ENCODE measurements at regions not wholly inside any gene's neighbourhood (a gene's known extent, or its start where the extent isn't known, plus 50 kb on each side); places are given as distances from the start of the nearest gene placed in this dataset.

DNA sequence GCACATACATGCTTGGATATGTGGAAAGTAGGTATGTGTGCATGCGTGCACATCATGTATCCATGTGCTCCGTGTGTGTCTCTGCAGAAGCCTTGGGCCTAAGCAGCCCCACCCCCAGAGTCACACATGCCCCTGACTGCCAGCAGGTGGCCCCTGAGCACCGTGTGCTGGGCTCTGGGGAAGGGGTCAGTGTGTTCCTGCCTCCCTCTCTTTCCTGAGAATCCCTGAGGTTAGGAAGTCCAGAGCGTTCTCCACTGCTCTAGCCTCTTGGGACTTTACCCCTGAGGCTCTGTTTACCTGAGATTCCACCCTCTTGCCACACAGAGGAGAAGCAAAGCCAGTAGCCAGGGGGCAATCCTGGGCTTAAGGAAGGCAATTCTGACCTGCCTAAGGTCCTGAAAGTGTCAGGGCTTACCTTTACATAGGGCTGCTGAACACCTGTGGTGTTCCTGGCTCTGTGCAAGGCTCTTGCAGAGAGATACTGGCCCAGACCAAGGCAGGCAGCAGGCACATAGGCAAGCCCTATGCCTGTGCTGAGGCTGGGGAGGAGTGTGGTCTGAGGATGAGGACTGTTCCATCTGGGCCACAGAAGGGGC is 207.3 kb downstream of the TMEM38B start:
- H3K36me3 Mint-ChIP-seq, result no peaks in the 10 kb centered on the region
- H3K9me3 Mint-ChIP-seq, result no peaks in the 10 kb centered on the region
- peaks cover 0 to 6% of the 10 kb centered on the region in 2 experiments for H3K27me3 ChIP-seq (replicated peaks in 1 of 2; ENCODE audit: control insufficient read depth in 2 of 2, extremely low read depth in 1 of 2, insufficient read depth in 2 of 2, low read length in 1 of 2)
- H3K27ac Mint-ChIP-seq, result no peak overlapping the region
- H3K27ac ChIP-seq (ENCODE audit: low read length), result no peak overlapping the region
- no peaks in the 10 kb centered on the region for H3K4me1 ChIP-seq (ENCODE audit: control insufficient read depth in 1 of 2, extremely low read depth in 1 of 2, insufficient read depth in 2 of 2, low read length in 2 of 2)
- no peak overlapping the region for H3K4me3 Mint-ChIP-seq
- ATAC-seq (replicated peaks in 1 of 4) (peak in 1 of 4 experiments; percentile 11), DNase-seq (no peak)
- H3K9me3 ChIP-seq, result no peaks in the 10 kb centered on the region
- ChIA-PET CTCF (no interaction called here), POLR2A (no interaction called here)
- no peaks in the 10 kb centered on the region for H3K36me3 ChIP-seq (ENCODE audit: control insufficient read depth in 2 of 2, extremely low read depth in 1 of 2, insufficient read depth in 1 of 2, low read length in 1 of 2)
- H3K4me1 Mint-ChIP-seq, result no peaks in the 10 kb centered on the region
- no CpG with 5 or more reads among the region's 4 CpGs for WGBS (ENCODE audit: insufficient coverage)
- no peak overlapping the region for H3K4me3 ChIP-seq (ENCODE audit: control insufficient read depth in 1 of 2, extremely low read depth in 1 of 2, low read length in 1 of 2)
- peaks cover 0 to 2% of the 10 kb centered on the region in 2 donors for H3K27me3 Mint-ChIP-seq

DNA sequence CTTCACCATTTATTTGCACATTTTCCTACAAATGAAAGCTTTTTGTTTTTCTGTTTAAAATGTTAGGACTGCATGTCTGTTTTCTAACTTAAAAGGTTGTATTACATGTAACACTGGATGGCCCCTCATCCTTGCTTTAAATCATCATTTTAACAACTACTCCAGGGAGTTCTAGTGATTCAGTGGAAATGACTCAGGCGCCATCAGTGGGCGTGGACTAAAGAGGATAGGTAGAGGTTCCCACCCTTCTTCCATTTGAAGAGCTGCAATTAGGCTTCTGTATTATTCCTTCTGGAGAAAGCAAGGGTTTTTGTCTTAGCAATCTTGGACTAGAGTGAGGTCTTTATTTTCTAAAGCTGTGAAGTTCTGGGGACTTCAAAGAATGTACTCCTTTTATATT is 213.7 kb downstream of the TMEM38B start:
- ChIA-PET CTCF (no interaction called here), POLR2A (no interaction called here)
- no CpG with 5 or more reads among the region's 2 CpGs for WGBS (ENCODE audit: insufficient coverage)
- Mint-ChIP-seq H3K4me1 (no peaks in the 10 kb centered on the region), H3K4me3 (no peak overlapping the region), H3K27me3 (no peaks in the 10 kb centered on the region), H3K36me3 (no peaks in the 10 kb centered on the region), H3K27ac (no peak overlapping the region), H3K9me3 (no peaks in the 10 kb centered on the region)
- Histone ChIP-seq H3K4me1 (ENCODE audit: control insufficient read depth in 1 of 2, extremely low read depth in 1 of 2, insufficient read depth in 2 of 2, low read length in 2 of 2) (no peaks in the 10 kb centered on the region), H3K9me3 (no peaks in the 10 kb centered on the region), H3K27ac (ENCODE audit: low read length) (no peak overlapping the region), H3K27me3 (replicated peaks in 1 of 2; ENCODE audit: control insufficient read depth in 2 of 2, extremely low read depth in 1 of 2, insufficient read depth in 2 of 2, low read length in 1 of 2) (no peaks in the 10 kb centered on the region), H3K36me3 (ENCODE audit: control insufficient read depth in 2 of 2, extremely low read depth in 1 of 2, insufficient read depth in 1 of 2, low read length in 1 of 2) (no peaks in the 10 kb centered on the region), H3K4me3 (ENCODE audit: control insufficient read depth in 1 of 2, extremely low read depth in 1 of 2, low read length in 1 of 2) (no peak overlapping the region)
- no peak for ATAC-seq (replicated peaks in 1 of 4)
- DNase-seq, result no peak

- no peaks in the 10 kb centered on the region for H3K9me3 ChIP-seq
- no peaks in the 10 kb centered on the region for H3K36me3 ChIP-seq (ENCODE audit: control insufficient read depth in 2 of 2, extremely low read depth in 1 of 2, insufficient read depth in 1 of 2, low read length in 1 of 2)
- no peak overlapping the region for H3K4me3 ChIP-seq (ENCODE audit: control insufficient read depth in 1 of 2, extremely low read depth in 1 of 2, low read length in 1 of 2)
- no peaks in the 10 kb centered on the region for H3K4me1 Mint-ChIP-seq
- H3K27ac Mint-ChIP-seq, result no peak overlapping the region
- DNase-seq (no peak), ATAC-seq (replicated peaks in 1 of 4) (no peak)
- POLR2A ChIA-PET, result interaction anchor here in 1 of 2 donors (0.6 kb wide), 1 partner anchor 62 kb away, joined by 3 read pairs; no protein-coding TSS in a partner anchor
- H3K27ac ChIP-seq (ENCODE audit: low read length), result no peak overlapping the region
- H3K4me1 ChIP-seq (ENCODE audit: control insufficient read depth in 1 of 2, extremely low read depth in 1 of 2, insufficient read depth in 2 of 2, low read length in 2 of 2), result no peaks in the 10 kb centered on the region
- H3K27me3 ChIP-seq (replicated peaks in 1 of 2; ENCODE audit: control insufficient read depth in 2 of 2, extremely low read depth in 1 of 2, insufficient read depth in 2 of 2, low read length in 1 of 2), result no peaks in the 10 kb centered on the region
- CTCF ChIA-PET, result no interaction called here
- no peaks in the 10 kb centered on the region for H3K9me3 Mint-ChIP-seq
- H3K4me3 Mint-ChIP-seq, result no peak overlapping the region
- 80% methylated on average over 1 of the region's 5 CpGs for WGBS (ENCODE audit: insufficient coverage)
- no peaks in the 10 kb centered on the region for H3K36me3 Mint-ChIP-seq
- H3K27me3 Mint-ChIP-seq, result no peaks in the 10 kb centered on the region
These were observed 217.0 kb downstream of the TMEM38B start for GRCh38 chr9:105911104-105911911.

GRCh38 chr9:105912157-105912862 is 218.0 kb downstream of the TMEM38B start:
- CTCF ChIA-PET, result no interaction called here
- no peak overlapping the region for H3K27ac Mint-ChIP-seq
- H3K36me3 Mint-ChIP-seq, result no peaks in the 10 kb centered on the region
- H3K27ac ChIP-seq (ENCODE audit: low read length), result no peak overlapping the region
- DNase-seq (no peak), ATAC-seq (replicated peaks in 1 of 4) (no peak)
- 42% methylated on average over 1 of the region's 1 CpG for WGBS (ENCODE audit: insufficient coverage)
- H3K27me3 ChIP-seq (replicated peaks in 1 of 2; ENCODE audit: control insufficient read depth in 2 of 2, extremely low read depth in 1 of 2, insufficient read depth in 2 of 2, low read length in 1 of 2), result no peaks in the 10 kb centered on the region
- POLR2A ChIA-PET, result interaction anchor here in 1 of 2 donors (0.6 kb wide), 1 partner anchor 61 kb away, joined by 3 read pairs; no protein-coding TSS in a partner anchor
- H3K36me3 ChIP-seq (ENCODE audit: control insufficient read depth in 2 of 2, extremely low read depth in 1 of 2, insufficient read depth in 1 of 2, low read length in 1 of 2), result no peaks in the 10 kb centered on the region
- H3K9me3 ChIP-seq, result no peaks in the 10 kb centered on the region
- no peak overlapping the region for H3K4me3 ChIP-seq (ENCODE audit: control insufficient read depth in 1 of 2, extremely low read depth in 1 of 2, low read length in 1 of 2)
- H3K27me3 Mint-ChIP-seq, result no peaks in the 10 kb centered on the region
- no peaks in the 10 kb centered on the region for H3K4me1 Mint-ChIP-seq
- no peak overlapping the region for H3K4me3 Mint-ChIP-seq
- no peaks in the 10 kb centered on the region for H3K4me1 ChIP-seq (ENCODE audit: control insufficient read depth in 1 of 2, extremely low read depth in 1 of 2, insufficient read depth in 2 of 2, low read length in 2 of 2)
- H3K9me3 Mint-ChIP-seq, result no peaks in the 10 kb centered on the region

DNA sequence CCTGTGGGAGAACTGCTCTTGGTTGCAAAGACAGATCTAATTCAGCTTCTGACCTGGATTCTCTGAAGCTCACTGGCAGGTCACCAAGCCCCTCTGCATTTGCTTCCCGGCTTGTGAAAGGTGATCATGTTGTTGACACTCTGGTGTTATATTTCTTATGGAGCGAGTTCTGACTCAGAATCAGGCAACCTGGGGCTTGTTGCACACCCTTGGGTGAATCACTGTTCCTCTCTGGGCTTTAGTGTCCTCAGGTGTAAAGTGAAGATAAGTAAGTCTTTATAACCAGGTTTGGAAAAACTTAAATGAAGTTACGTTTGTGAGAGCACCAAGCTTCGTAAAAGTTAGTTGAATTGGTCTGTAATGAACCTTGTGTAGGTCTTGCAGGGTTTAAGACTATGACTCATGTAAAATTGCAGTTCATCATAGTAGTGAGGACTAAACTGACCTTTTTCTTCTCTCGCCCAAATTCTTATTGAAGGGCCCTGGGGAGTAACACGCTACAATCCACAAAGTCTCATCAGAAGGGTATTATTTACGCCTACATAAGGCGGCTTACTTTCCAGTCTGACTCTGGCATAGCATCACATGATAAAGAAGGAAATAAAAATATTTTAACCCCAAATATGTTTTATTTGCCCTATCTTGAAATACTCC is 218.6 kb downstream of the TMEM38B start:
- Histone ChIP-seq H3K27me3 (replicated peaks in 1 of 2; ENCODE audit: control insufficient read depth in 2 of 2, extremely low read depth in 1 of 2, insufficient read depth in 2 of 2, low read length in 1 of 2) (no peaks in the 10 kb centered on the region), H3K4me3 (ENCODE audit: control insufficient read depth in 1 of 2, extremely low read depth in 1 of 2, low read length in 1 of 2) (no peak overlapping the region), H3K27ac (ENCODE audit: low read length) (no peak overlapping the region), H3K36me3 (ENCODE audit: control insufficient read depth in 2 of 2, extremely low read depth in 1 of 2, insufficient read depth in 1 of 2, low read length in 1 of 2) (no peaks in the 10 kb centered on the region), H3K9me3 (no peaks in the 10 kb centered on the region), H3K4me1 (ENCODE audit: control insufficient read depth in 1 of 2, extremely low read depth in 1 of 2, insufficient read depth in 2 of 2, low read length in 2 of 2) (no peaks in the 10 kb centered on the region)
- no peak overlapping the region for H3K4me3 Mint-ChIP-seq
- no peaks in the 10 kb centered on the region for H3K36me3 Mint-ChIP-seq
- H3K9me3 Mint-ChIP-seq, result no peaks in the 10 kb centered on the region
- H3K27ac Mint-ChIP-seq, result no peak overlapping the region
- CTCF ChIA-PET, result no interaction called here
- 77% methylated on average over 4 of the region's 8 CpGs for WGBS (ENCODE audit: insufficient coverage)
- POLR2A ChIA-PET, result no interaction called here
- ATAC-seq (replicated peaks in 1 of 4), result no peak
- H3K4me1 Mint-ChIP-seq, result no peaks in the 10 kb centered on the region
- no peak for DNase-seq
- H3K27me3 Mint-ChIP-seq, result no peaks in the 10 kb centered on the region

- Mint-ChIP-seq H3K27me3 (no peaks in the 10 kb centered on the region), H3K27ac (no peak overlapping the region), H3K4me1 (no peaks in the 10 kb centered on the region), H3K4me3 (no peak overlapping the region), H3K9me3 (no peaks in the 10 kb centered on the region), H3K36me3 (no peaks in the 10 kb centered on the region)
- ChIA-PET POLR2A (no interaction called here), CTCF (interaction anchor here (0.5 to 0.6 kb wide), 2 partner anchors 81 to 1966 kb away, joined by 3 read pairs; no protein-coding TSS in a partner anchor)
- no peaks in the 10 kb centered on the region for H3K36me3 ChIP-seq (ENCODE audit: control insufficient read depth in 2 of 2, extremely low read depth in 1 of 2, insufficient read depth in 1 of 2, low read length in 1 of 2)
- no peaks in the 10 kb centered on the region for H3K27me3 ChIP-seq (replicated peaks in 1 of 2; ENCODE audit: control insufficient read depth in 2 of 2, extremely low read depth in 1 of 2, insufficient read depth in 2 of 2, low read length in 1 of 2)
- DNase-seq (no peak), ATAC-seq (replicated peaks in 1 of 4) (no peak)
- no peak overlapping the region for H3K27ac ChIP-seq (ENCODE audit: low read length)
- H3K4me3 ChIP-seq (ENCODE audit: control insufficient read depth in 1 of 2, extremely low read depth in 1 of 2, low read length in 1 of 2), result no peak overlapping the region
- H3K9me3 ChIP-seq, result no peaks in the 10 kb centered on the region
- WGBS (ENCODE audit: insufficient coverage), result 43% methylated on average over 1 of the region's 4 CpGs
- no peaks in the 10 kb centered on the region for H3K4me1 ChIP-seq (ENCODE audit: control insufficient read depth in 1 of 2, extremely low read depth in 1 of 2, insufficient read depth in 2 of 2, low read length in 2 of 2)
These were observed 226.9 kb downstream of the TMEM38B start for GRCh38 chr9:105921057-105921726.

Measured in T-cell (primary cell).